Motor neuron (in vitro differentiated cells): ENCODE measurements at regions not wholly inside any gene's neighbourhood (a gene's known extent, or its start where the extent isn't known, plus 50 kb on each side); places are given as distances from the start of the nearest gene placed in this dataset.

Source experiments
- ATAC-seq, 8 experiments: fragments of 200-7000 bp; cut with Tn5 transposase; replicated peaks in 6 of 8; 2 replicates each; pipeline ENCODE4 v1.8.0; 2021; ENCODE audit warnings: mild to moderate bottlenecking in 8 of 8, moderate library complexity in 8 of 8
- H3K27ac ChIP-seq, 2 donors: fragments of 250-450 bp; sonication (Bioruptor Pico); 2 replicates each; pipeline ENCODE4 v1.9.0; 2021; ENCODE audit warnings: antibody characterized with exemption in 2 of 2, mild to moderate bottlenecking in 2 of 2, moderate library complexity in 1 of 2
- H3K4me1 ChIP-seq, 2 donors: fragments of 250-450 bp; sonication (Bioruptor Pico); replicated peaks in 1 of 2; 2 replicates each; pipeline ENCODE4 v1.6.1; 2021; ENCODE audit warnings: antibody characterized with exemption in 2 of 2, mild to moderate bottlenecking in 2 of 2, moderate library complexity in 1 of 2
- H3K4me3 ChIP-seq, 5 donors: fragments of 250-450 bp; sonication (Bioruptor Pico); 2 replicates each; pipeline ENCODE4 v1.9.0; 2021; ENCODE audit warnings: antibody characterized with exemption in 5 of 5, mild to moderate bottlenecking in 5 of 5, moderate library complexity in 4 of 5
- WGBS, 10 experiments: fragments of 450-650 bp; shearing (Covaris generic); methylation state at CpG; one replicate each; pipeline ENCODE4 v1.0.0; 2022; 5-methylcytosine and 5-hydroxymethylcytosine counted together
- in situ Hi-C, 9 experiments: fragments of 400-800 bp; cut with MboI; loops; one replicate each; pipeline ENCODE4 v1.15.0; 2021; ENCODE audit warnings: low sequenced_read_pairs in 9 of 9, low pct_unique_long_range_greater_than_20kb in 2 of 9; ENCODE audit not compliant: unreplicated experiment in 9 of 9

DNA sequence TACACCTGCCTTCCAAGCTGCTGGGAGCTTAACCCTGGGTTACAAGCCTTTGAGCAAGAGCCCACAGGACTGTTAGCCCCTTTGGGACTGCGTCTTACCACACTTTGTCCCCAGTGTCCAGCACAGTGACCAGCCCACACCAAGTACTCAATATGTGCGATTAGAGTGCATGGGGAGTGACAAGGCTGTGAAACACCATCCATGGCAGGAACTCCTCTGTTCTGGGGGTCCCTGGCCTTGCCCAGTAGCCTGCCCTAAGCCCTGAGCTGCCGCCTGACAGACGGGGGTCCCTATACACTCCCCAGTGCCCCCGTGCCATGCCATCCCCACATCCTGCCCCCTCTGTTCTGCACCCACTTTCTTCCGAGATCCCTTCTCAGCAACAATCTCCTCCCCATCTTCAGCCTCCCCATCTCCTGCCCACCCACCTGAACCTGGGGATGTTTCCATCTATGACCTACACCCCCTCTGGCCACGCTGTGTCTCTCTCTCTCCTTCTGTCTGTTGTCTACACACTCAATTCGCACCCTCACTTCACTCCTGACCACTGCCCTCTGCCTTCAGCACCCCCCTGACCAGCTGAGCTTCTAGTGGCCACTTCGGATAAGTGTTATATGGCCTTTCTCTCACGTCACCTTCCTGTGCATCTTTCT lies 112.9 kb upstream of the SMURF2 start:
- 60 to 100% (median 95%) methylated on average over 1 to 2 of the region's 10 CpGs; no CpG with 5 or more reads in 4 of the 10 experiments for WGBS, 10 experiments
- H3K27ac ChIP-seq: no peak overlapping the region
- peaks cover 7 to 16% of the 10 kb centered on the region in 2 donors for H3K4me1 ChIP-seq
- in situ Hi-C loops: no loop called here
- ATAC-seq: no peak
- H3K4me3 ChIP-seq: no peak overlapping the region

DNA sequence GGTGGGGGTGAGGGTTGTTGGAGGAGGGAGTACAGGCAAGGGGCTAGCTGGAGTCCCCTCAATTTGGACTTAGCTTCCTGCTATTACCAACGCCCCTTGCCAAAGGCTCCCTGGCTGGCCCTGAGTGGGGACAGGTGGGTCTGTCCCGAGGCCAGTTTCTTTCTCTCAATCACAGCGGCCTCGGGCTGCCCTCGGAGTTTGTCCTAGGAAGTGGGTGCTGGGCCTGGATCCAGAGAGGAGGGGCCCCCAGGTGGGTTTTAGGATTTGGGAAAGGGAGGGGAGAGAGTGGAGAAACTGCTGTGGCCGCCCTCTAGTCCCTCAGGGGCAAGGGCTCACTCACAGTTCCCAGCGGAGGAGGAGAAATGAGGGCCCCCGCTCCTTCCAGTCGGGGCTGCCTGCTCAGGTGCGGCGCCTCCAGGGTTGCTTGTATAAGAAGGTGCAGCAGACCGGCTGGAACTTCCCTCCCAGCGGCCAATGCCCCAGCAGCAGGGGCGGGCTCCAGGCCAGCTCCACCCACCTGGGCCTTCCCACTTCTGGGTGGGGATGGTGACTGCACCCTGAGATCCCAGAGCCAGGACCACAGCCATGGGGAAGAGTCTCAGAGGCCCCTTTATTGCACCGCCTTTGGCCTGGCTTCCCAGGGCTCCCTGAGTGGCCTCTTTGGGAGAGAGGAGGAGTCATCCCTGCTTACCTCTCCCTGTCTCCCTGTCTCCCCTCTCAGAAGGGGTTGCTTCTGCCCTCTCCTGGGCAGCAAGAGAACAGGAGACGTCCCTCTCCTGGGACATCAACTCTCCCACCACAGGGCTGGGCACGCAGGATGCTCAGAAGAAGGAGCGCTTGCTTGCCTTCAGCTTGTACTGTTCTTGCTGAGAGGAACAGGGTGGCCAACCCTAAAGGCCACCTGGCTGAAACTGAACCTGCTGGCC lies 112.0 kb upstream of the SMURF2 start:
- peak; percentile 8 to 68 (median 46) for ATAC-seq
- WGBS, 10 experiments: 51 to 100% (median 64%) methylated on average over 2 to 7 of the region's 18 CpGs; no CpG with 5 or more reads in 5 of the 10 experiments
- Histone ChIP-seq H3K4me3 (no peak overlapping the region), H3K4me1 (peaks cover 7 to 15% of the 10 kb centered on the region in 2 donors), H3K27ac (no peak overlapping the region)
- in situ Hi-C loops: no loop called here

DNA sequence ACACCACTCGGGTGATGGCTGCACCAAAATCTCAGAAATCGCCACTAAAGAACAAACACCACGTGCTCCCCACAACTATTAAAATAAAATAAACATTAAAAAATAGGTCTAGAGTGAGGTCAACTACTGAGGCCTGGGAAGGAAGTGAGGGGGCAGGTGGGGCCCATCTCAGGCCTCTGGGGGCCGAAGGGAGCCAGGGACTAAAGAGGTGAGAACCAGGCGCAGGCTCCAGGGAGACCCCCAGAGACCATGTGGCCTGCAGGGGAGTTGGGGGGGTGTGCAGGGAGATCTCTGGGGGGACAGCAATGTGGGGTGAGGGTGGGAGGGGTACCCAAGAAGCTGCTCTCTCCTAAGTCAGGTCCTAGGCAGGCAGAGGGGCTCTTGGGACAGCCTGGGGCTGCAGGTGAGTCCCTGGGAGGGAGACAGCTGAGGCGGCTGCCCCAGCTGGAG lies 111.3 kb upstream of the SMURF2 start:
- Histone ChIP-seq H3K4me3 (no peak overlapping the region), H3K4me1 (peaks cover 7 to 14% of the 10 kb centered on the region in 2 donors), H3K27ac (no peak overlapping the region)
- in situ Hi-C loops: no loop called here
- no CpG with 5 or more reads among the region's 6 CpGs for WGBS, 10 experiments
- no peak for ATAC-seq

DNA sequence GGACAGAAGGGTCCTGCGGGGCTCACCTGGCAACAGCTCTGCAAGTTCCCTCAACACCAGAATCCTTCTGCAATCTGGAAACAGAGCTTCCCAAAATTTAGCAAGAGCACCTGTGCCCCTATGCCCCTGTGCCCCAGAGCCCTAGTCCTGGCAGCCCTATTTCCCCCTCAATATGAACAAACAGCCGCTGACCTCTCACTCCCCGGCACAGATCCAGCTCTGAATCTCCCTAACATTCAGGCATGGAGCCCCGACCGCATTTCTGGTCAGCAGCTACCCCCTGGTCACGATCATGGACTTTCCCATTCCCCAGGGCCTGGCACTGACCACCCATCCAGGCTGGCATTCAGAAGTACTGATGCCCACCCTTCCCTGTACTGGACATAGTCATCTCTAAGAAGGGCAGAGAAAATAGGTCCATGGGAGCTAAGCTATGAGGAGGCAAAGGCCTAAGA lies 110.8 kb upstream of the SMURF2 start:
- no peak for ATAC-seq
- Histone ChIP-seq H3K27ac (no peak overlapping the region), H3K4me3 (no peak overlapping the region), H3K4me1 (peaks cover 7 to 8% of the 10 kb centered on the region in 2 donors)
- no CpG with 5 or more reads among the region's 6 CpGs for WGBS, 10 experiments
- in situ Hi-C loops: no loop called here

DNA sequence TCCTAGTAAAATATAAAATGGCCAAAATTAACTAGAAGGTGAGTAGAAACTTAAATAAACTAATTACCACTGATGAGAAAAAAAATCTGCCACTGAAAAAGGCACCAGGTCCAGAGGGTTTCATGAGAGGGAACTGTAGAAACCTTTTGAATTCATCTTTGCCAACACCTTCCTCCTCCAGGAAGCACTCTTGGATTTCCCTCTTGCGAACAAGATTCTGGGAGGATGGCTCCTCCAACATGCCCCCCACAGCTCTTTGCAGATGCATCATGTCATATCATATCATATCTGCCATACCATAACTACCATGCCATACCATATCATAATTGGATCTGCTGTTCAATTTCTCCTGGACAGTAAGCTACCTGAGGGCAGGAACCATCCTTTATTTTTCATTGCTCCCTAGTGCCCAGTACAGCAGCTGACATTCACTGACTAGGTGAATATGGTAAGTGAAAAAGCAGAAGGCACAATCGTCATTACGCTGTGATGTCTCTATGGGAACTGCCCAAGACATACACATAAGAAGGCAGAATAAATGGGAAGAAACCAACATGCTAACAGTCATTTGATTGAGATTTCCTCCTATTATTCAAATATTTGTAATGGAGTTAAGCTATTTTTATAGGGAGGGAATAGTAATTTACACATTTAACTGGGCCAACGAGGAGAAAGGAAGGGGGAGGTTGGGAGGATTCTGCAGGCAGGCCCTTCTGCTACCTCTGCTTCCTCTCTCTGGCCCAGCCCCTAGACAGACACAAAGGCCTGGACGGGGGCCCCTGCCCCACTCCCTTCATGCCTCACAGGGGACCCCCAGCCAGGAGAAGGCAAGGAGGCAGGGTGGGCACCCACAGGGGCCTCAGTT lies 110.1 kb upstream of the SMURF2 start:
- 40 to 100% (median 87%) methylated on average over 1 to 5 of the region's 5 CpGs; no CpG with 5 or more reads in 3 of the 10 experiments for WGBS, 10 experiments
- H3K4me1 ChIP-seq: peaks cover 2 to 3% of the 10 kb centered on the region in 2 donors
- H3K4me3 ChIP-seq: no peak overlapping the region
- no peak overlapping the region for H3K27ac ChIP-seq
- ATAC-seq: peak in 1 of 8 experiments; percentile 3
- in situ Hi-C loops: no loop called here

DNA sequence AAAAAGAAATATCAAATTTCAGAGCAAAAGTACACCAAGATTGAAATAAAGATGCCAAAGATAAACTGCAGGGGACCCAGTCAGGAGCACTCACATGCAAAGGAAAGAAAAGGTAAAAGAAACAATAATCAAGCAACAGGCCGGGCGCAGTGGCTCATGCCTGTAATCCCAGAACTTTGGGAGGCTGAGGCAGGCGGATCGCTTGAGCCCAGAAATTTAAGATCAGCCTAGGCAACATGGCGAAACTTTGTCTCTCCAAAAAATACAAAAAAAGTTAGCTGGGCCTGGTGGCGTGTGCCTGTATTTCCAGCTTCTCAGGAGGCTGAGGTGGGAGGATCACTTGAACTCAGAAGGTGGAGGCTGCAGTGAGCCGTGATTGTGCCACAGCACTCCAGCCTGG lies 107.6 kb upstream of the SMURF2 start:
- ATAC-seq: no peak
- Histone ChIP-seq H3K4me1 (no peaks in the 10 kb centered on the region), H3K27ac (no peak overlapping the region), H3K4me3 (no peak overlapping the region)
- WGBS, 10 experiments: 74 to 97% (median 90%) methylated on average over 1 to 7 of the region's 7 CpGs; no CpG with 5 or more reads in 2 of the 10 experiments
- in situ Hi-C loops: no loop called here

DNA sequence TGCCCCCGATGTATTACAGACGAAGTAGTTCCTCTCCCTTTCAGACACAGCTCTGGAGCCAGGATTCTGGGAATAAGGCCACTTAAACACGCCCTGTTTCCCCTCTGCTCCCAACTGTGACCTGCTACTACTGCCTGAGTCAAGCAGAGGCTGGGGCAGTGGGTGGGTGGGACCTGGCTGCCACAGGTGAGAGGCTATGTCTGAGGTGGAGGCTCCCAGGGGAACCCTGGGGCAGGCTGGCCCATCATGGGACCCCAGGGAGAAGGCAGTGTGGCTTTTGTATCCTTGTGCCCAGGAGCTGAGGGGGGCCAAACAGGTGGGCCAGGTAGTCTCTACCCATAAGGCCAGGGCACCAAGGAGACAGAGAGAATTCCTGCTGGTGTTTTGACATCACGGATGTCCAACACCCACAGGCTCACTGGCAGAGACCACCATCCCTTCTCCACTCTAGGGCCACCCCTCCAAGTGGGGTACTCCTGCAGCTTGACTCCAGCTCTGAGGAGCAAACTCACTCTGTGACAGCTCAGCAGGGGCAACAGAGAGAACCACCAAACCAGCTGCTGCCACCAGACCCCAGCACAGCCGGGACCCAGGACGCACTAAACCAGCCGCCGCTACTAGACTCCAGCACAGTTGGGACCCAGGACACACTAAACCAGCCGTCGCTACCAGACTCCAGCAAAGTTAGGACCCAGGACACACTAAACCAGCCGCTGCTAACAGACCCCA lies 105.3 kb upstream of the SMURF2 start:
- in situ Hi-C loops: no loop called here
- Histone ChIP-seq H3K27ac (no peak overlapping the region), H3K4me1 (no peaks in the 10 kb centered on the region), H3K4me3 (no peak overlapping the region)
- 75 to 100% (median 93%) methylated on average over 1 to 6 of the region's 11 CpGs; no CpG with 5 or more reads in 2 of the 10 experiments for WGBS, 10 experiments
- no peak for ATAC-seq

DNA sequence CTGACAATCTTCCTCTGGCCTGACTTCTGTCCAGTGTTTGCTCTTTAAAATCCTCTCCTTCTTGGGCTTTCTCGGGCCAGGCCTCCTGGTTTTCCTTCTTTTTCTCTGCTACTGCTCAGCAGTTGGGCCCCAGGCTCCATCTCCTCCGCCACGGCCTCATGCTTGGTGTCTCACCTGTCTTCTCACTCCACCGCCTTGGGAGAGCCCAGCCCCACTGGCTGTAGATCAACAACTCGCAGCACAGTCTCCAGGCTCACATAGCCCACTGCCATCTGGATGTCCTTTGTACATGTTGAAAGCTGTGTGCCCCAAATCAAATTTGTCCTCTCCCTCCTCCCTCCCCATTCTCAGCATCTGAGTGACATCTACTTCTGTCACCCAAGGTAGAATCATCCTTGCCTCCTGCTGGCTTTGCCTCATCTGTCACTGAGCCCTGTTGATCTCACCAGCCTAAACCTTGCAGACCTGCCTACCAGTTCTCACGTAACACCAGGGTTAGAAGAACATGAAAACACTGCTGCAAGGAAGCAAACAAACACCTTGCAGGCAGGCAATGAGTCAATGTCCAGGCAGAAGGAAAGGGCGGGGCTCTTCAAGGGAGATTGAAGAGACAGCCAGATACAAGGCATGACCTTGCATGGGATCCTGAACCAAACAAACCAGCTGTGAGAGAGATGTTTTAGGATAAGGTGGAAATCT lies 103.2 kb upstream of the SMURF2 start:
- peak in 2 of 8 experiments; percentile 28 to 29 for ATAC-seq
- 80 to 100% (median 90%) methylated on average over 1 to 5 of the region's 7 CpGs; no CpG with 5 or more reads in 1 of the 10 experiments for WGBS, 10 experiments
- Histone ChIP-seq H3K27ac (no peak overlapping the region), H3K4me3 (no peak overlapping the region), H3K4me1 (no peaks in the 10 kb centered on the region)
- in situ Hi-C loops: no loop called here

DNA sequence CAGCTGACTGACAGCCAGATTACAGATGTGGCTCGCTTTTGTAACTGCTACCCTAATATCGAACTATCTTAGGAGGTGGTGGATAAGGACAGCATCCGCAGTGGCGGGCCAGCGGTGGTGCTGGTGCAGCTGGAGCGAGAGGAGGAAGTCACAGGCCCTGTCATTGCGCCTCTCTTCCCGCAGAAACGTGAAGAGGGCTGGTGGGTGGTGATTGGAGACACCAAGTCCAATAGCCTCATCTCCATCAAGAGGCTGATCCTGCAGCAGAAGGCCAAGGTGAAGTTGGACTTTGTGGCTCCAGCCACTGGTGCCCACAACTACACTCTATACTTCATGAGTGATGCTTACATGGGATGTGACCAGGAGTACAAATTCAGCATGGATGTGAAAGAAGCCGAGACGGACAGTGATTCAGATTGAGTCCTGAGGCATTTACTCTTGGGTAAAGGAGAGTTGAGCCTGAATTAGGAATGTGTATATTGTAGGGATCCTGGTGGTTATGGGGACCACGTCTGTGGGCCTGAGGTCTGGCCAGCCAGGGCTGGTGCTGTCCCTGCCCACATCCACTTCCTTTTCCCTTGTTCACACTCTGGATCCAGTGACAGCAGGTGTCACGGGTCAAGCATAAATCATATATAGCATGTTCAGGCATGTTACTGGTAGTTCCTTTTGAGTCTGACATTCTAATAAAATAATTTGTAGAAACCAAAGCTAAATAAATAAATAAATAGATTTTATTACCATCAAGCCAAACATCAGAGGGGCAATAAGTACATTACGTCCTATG lies 89.0 kb upstream of the SMURF2 start:
- in situ Hi-C loops: no loop called here
- ATAC-seq: no peak
- 81 to 100% (median 96%) methylated on average over 1 to 7 of the region's 14 CpGs; no CpG with 5 or more reads in 1 of the 10 experiments for WGBS, 10 experiments
- H3K4me3 ChIP-seq: no peak overlapping the region
- no peak overlapping the region for H3K27ac ChIP-seq
- no peaks in the 10 kb centered on the region for H3K4me1 ChIP-seq

DNA sequence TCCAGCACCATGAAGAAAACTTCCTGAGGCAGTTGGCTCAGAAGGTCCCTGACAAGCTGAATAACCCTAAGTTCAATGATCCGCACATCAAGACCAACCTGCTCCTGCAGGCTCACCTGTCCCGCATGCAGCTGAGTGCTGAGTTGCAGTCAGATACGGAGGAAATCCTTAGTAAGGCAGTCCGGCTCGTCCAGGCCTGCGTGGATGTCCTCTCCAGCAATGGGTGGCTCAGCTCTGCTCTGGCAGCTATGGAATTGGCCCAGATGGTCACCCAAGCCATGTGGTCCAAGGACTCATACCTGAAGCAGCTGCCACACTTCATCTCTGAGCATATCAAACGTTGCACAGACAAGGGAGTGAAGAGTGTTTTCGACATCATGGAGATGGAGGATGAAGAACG lies 88.4 kb upstream of the SMURF2 start:
- in situ Hi-C loops: no loop called here
- no peaks in the 10 kb centered on the region for H3K4me1 ChIP-seq
- H3K27ac ChIP-seq: no peak overlapping the region
- no peak overlapping the region for H3K4me3 ChIP-seq
- ATAC-seq: no peak
- WGBS, 10 experiments: 93 to 100% (median 100%) methylated on average over 1 to 8 of the region's 9 CpGs; no CpG with 5 or more reads in 6 of the 10 experiments

DNA sequence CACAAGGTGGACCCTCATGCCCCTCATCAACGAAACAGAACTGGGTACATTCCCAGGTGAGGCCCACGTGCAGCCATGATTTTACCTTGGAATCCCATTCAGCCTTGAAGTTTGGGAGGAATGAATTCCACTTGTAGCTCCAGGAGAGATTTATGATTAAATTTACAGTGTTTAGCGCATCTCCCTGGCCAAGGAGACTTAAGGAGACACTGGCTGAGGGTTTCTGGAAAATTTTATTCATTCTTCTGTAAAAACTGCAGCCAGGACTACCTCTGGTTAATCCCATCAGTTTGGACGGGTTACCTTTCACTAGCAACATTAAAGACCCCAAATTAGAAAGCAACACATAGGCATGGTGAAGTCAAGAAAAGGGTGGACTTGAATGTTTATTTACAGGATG lies 87.2 kb upstream of the SMURF2 start:
- WGBS, 10 experiments: 17 to 100% (median 85%) methylated on average over 1 to 3 of the region's 4 CpGs; no CpG with 5 or more reads in 2 of the 10 experiments
- H3K27ac ChIP-seq: no peak overlapping the region
- no peak for ATAC-seq
- H3K4me3 ChIP-seq: no peak overlapping the region
- in situ Hi-C loops: loop anchor here in 1 of 9 experiments (25.0 kb wide), 1 partner anchor 187 kb away; no protein-coding TSS in a partner anchor
- no peaks in the 10 kb centered on the region for H3K4me1 ChIP-seq
